OCI-LY1 (cell line): ENCODE measurements at regions not wholly inside any gene's neighbourhood (a gene's known extent, or its start where the extent isn't known, plus 50 kb on each side); places are given as distances from the start of the nearest gene placed in this dataset.

Experiments
- EZH2 ChIP-seq: fragments of 200-600 bp; sonication (generic), shearing (Covaris generic); IDR thresholded peaks from 2 replicates; pipeline ENCODE4 v1.8.0; 2017; ENCODE audit warnings: borderline replicate concordance, mixed run types, mild to moderate bottlenecking, antibody characterized with exemption, low read length, moderate library complexity, mixed read lengths
- TF ChIP-seq, protein P1 (sequence below): fragments of 200-600 bp; sonication (generic), shearing (Covaris generic); IDR thresholded peaks from 2 replicates; pipeline ENCODE4 v1.5.1; 2017; ENCODE audit warnings: mild to moderate bottlenecking, antibody characterized with exemption, low read length, moderate library complexity, mixed read lengths

DNA sequence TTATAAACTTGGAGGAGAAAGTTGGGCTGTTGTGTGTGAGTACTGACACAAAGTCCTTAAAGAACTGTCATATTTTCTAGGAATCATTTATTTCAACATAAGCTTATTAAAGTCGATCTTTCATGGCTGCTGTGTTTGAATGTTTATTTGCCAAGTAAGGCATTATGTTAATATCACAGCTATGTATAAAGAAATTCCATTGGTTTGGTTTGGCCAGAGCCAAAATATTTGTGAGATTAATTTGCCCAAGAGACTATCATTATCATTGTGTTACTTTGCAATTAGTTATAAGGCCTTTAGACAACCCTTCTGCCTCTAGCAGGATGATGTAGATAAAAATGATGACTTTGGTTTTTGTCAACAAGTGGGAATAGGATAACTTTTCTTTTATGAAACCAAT lies 240.6 kb upstream of the NT5C1B start:
- TF ChIP-seq, protein P1, sequence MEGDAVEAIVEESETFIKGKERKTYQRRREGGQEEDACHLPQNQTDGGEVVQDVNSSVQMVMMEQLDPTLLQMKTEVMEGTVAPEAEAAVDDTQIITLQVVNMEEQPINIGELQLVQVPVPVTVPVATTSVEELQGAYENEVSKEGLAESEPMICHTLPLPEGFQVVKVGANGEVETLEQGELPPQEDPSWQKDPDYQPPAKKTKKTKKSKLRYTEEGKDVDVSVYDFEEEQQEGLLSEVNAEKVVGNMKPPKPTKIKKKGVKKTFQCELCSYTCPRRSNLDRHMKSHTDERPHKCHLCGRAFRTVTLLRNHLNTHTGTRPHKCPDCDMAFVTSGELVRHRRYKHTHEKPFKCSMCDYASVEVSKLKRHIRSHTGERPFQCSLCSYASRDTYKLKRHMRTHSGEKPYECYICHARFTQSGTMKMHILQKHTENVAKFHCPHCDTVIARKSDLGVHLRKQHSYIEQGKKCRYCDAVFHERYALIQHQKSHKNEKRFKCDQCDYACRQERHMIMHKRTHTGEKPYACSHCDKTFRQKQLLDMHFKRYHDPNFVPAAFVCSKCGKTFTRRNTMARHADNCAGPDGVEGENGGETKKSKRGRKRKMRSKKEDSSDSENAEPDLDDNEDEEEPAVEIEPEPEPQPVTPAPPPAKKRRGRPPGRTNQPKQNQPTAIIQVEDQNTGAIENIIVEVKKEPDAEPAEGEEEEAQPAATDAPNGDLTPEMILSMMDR = no peak
- TF ChIP-seq EZH2 = no peak
